C4-2B (cell line): ENCODE measurements at regions not wholly inside any gene's neighbourhood (a gene's known extent, or its start where the extent isn't known, plus 50 kb on each side); places are given as distances from the start of the nearest gene placed in this dataset.

Experiments used
- H3K27ac ChIP-seq: fragments of 450-650 bp; 2 replicates; pipeline ENCODE4 v1.5.1; 2017
- ZFX ChIP-seq: fragments of 450-650 bp; IDR thresholded peaks from 2 replicates; pipeline ENCODE4 v1.6.1; 2017
- TF ChIP-seq, protein P1 (sequence below): fragments of 450-650 bp; conservative IDR thresholded peaks from 2 replicates; pipeline ENCODE4 v1.5.1; 2017; ENCODE audit warnings: mild to moderate bottlenecking

DNA sequence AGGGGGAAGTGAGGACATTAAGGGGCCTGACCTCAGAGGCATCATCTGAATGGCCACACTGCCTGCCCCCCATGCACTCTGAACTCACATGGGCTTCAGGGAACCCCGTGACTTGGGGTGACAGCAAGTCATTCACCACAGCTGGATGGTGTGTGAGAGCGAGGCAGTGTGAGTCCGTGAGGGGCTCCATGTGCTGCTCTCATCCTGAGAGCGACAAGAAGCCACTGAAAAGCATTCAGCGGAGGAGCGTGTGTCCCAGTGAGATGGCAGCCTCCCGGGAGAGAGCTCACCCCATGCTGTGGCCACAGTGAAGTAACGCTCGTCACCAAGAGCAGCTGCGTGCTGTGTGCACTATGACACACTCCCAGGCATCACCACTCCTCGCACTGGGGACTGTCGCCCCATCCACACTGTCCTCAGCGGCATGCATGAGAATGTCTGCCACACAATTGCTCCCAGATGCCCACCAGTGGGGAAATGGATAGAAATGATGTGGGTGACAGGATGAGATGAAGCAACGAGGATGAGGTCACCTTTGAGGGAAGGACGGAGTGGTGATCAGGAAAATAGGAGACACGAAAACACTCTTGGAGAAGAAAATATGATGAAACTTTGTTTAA, 213.0 kb upstream of the RAB6C start:
- H3K27ac ChIP-seq: no peak overlapping the region
- TF ChIP-seq, protein P1, sequence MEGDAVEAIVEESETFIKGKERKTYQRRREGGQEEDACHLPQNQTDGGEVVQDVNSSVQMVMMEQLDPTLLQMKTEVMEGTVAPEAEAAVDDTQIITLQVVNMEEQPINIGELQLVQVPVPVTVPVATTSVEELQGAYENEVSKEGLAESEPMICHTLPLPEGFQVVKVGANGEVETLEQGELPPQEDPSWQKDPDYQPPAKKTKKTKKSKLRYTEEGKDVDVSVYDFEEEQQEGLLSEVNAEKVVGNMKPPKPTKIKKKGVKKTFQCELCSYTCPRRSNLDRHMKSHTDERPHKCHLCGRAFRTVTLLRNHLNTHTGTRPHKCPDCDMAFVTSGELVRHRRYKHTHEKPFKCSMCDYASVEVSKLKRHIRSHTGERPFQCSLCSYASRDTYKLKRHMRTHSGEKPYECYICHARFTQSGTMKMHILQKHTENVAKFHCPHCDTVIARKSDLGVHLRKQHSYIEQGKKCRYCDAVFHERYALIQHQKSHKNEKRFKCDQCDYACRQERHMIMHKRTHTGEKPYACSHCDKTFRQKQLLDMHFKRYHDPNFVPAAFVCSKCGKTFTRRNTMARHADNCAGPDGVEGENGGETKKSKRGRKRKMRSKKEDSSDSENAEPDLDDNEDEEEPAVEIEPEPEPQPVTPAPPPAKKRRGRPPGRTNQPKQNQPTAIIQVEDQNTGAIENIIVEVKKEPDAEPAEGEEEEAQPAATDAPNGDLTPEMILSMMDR: no peak
- TF ChIP-seq ZFX: no peak

DNA sequence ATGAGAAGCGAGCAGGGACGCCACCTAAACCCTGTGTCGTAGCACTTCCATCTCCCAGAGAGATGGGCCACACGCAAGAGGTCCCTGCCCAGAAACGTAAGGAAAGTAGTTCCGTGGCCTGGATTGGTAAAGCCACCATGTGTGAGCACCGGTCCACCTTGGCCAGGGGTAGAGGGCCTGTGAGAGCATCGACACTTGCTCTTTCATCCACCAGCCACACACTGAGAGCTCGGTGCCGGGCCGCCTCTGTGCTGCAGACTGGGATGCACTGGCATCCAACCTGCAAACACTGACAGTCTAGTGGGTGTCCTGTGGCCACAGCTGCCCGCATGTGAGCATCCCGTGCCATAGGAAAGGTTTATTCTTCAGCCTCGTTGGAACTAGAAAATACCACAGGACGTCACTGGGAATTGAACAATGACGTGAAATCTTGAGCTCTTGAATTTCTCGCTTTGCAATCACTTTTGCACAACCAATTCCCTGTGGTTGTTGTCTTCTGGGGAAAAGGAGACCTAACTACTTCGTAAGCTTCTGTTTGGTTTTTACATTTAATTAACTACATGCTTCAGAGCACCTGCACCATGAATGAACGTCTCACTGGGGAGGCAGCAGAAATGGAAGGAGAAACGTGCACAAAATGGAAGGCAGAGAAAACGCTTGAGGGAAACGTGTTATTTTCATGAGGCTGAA, 212.0 kb upstream of the RAB6C start:
- H3K27ac ChIP-seq: no peak overlapping the region
- no peak for TF ChIP-seq ZFX
- TF ChIP-seq, protein P1: no peak

DNA sequence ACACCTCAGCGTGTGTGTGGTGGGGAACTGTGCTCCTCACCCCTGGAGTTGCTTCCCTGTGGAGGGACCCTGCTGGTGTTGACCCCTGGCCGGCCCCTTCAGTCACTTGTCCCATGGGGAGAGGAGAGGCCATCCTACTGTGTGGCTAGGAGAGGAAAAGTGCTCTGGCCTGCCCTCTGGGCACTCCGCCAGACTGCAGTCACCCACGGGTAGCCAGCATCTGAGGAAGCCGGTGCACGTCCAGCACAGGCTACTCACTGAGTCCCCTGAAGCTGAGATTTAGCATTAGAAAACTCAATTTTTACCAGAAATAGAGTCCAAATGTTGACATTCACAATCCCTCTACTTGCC, 211.5 kb upstream of the RAB6C start:
- no peak overlapping the region for H3K27ac ChIP-seq
- TF ChIP-seq ZFX: no peak
- TF ChIP-seq, protein P1: no peak

DNA sequence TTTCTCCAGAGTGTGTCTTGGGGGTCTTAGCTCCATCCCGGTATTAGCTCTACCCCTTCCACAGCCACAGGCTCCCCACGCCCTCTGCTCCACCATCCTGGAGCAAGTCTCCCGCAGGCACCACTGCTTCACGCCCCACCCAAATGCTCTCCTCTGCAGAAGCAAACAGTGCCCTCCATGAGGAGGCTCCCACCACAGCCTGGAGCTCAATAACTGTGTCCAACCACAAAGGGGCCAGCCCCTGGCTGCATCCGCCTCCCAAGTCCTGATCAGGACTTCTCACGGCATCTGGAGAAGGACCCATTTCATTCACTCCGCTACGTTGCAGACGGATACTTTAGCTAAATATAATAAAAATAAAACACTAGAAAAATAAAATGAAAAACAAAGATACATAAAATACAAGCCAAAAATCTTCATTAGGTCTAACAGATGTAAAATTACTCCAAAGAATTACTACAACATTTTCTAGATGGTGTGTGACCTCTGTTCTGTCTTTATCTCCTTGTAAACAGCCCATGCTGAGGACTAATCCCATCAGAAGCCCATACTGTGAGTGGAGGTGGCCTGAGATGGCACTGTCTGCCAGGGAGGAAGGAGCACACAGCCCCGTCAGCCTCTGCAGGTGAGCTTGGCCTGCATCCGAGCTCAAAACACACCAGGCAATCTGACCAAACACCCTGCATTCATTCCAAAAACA, 210.8 kb upstream of the RAB6C start:
- H3K27ac ChIP-seq: no peak overlapping the region
- TF ChIP-seq, protein P1: no peak
- no peak for TF ChIP-seq ZFX

DNA sequence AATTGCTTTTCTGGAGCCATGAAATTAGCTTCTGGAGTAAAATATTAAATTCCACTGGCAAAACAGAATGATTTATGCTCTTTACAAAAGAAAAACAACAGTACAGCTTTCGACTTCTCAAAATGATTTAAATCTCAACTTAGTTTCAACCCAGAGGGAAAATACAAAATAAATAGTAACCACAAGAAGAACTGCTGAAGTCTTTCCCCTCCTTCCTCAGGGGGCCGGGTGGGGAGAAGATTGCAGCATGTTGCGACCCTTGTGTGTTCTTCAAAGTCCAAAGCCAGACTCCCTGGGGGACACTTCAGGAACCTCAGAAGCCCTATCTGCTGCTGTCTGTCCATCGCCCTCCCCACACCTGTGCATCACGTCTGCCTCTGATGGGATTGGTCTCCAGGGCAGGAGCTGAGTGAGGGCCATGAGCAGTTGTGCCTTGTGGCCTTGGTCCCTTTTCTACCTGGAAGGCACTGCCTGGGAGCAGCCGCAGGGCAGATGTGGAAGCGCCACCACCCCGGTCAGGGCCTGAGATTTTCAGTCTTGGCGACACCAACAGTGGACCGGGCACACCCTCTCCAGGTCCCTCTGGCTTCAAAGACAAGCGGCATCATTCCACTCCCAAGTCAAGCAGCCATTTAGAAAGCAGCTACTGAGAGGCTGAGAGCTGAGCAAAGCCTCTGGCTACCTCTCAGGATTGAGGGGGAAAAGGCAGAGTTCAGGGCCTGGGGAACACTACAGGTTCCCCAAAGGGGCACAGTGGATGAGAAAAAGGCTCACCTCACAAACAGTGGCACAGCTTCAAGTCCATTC, 210.1 kb upstream of the RAB6C start:
- no peak overlapping the region for H3K27ac ChIP-seq
- no peak for TF ChIP-seq ZFX
- TF ChIP-seq, protein P1: no peak

DNA sequence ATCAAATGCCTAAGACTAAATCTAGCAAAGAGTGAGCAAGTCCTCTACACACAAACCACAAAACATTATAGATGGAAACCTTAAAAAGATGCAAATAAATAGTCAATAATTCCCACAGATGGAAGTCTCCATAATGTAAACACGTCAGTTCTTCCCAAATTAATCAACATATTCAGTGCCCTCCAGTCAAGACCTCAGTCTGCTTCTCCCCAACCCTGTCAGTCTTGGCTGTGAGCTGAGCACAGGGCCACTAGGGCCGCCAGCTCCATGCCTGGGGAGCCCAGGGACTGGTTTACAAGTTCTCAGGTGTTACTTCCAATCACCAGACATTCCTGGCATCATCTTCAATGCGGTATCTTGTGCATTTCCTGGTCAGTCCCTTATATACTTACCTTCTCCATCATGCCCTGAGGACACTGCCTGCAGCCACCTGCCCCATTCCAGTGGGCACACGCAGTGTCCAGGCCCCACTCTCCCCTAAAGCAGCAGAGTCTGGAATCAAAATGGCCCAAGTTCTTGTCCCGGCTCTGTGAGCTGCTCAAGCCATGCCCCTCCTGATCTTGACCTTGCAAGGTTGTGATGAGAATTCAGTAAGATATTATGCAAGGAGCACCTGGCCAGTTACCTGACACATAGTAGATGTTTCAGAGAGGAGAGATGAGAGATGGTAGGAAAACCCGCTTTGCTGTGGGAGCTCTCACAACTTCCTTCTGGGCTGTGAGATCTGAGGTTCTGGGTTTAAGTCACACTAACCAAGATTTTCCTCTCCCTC, 207.9 kb upstream of the RAB6C start:
- H3K27ac ChIP-seq: no peak overlapping the region
- no peak for TF ChIP-seq ZFX
- TF ChIP-seq, protein P1: no peak
